Left lung (tissue), 4 donors: ENCODE measurements at regions not wholly inside any gene's neighbourhood (a gene's known extent, or its start where the extent isn't known, plus 50 kb on each side); places are given as distances from the start of the nearest gene placed in this dataset.

Experiments used
- ATAC-seq: fragments of 200-7000 bp; cut with Tn5 transposase; one replicate; pipeline ENCODE4 v1.9.1; 2020; ENCODE audit warnings: moderate library complexity
- DNase-seq, 4 donors: peaks; one replicate each; pipeline ENCODE4 v3.0.0-alpha.2; 2013 to 2020
- H3K27ac ChIP-seq, 2 donors: fragments of 200-600 bp; sonication (generic) in 1 of 2; one replicate each; pipeline versions ENCODE4 v1.5.0 to v1.8.0; 2020 to 2021
- H3K27me3 ChIP-seq, 2 donors: fragments of 200-600 bp; sonication (generic) in 1 of 2; one replicate each; pipeline versions ENCODE4 v1.5.0 to v1.8.0; 2020 to 2021
- H3K36me3 ChIP-seq, 2 donors: fragments of 200-600 bp; sonication (generic) in 1 of 2; one replicate each; pipeline versions ENCODE4 v1.5.0 to v1.8.0; 2020 to 2021
- H3K4me1 ChIP-seq, 2 donors: fragments of 200-600 bp; one replicate each; pipeline ENCODE4 v1.8.0; 2021
- H3K4me3 ChIP-seq, 2 donors: fragments of 200-600 bp; sonication (generic) in 1 of 2; one replicate each; pipeline versions ENCODE4 v1.5.0 to v1.8.0; 2020 to 2021; ENCODE audit warnings: mild to moderate bottlenecking in 1 of 2
- H3K9me3 ChIP-seq, 2 donors: fragments of 200-600 bp; sonication (generic) in 1 of 2; one replicate each; pipeline versions ENCODE4 v1.5.0 to v1.8.0; 2020 to 2021
- intact Hi-C, 2 donors: fragments of 100-400 bp; cut with DNase I; formaldehyde crosslinking; loops; one replicate each; pipeline versions ENCODE4 v1.11.2 to v1.14.2; 2022
- TF ChIP-seq, protein P1 (sequence below), 2 donors: fragments of 200-600 bp; sonication (generic) in 1 of 2; IDR thresholded peaks; one replicate each; pipeline versions ENCODE4 v1.5.0 to v1.8.0; 2021; ENCODE audit warnings: antibody characterized with exemption in 2 of 2
- donor health status: DM: no; HTN: yes; CAD: no.
- donor health status: DM: no; HTN: no; CAD: no.

DNA sequence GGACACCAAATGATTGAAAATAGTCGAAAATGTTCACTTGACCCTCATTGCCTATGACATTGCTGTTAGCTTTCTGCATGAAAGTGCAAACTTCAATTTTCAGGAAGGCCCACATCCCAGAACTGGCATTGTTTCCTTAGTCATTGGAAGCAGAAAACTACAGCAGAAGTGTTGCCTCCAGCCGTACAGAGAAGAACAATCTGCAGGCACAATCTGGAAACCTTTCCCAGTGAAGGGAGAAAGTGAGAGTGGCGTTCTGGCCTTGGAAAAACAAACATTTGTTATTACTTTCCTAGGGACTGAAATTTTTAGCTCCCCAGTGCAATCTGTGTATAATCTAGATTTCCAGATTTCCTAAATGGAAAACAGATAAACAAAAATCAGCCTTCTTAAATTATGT, 529.5 kb upstream of the RBFOX1 start:
- H3K36me3 ChIP-seq: no peaks in the 10 kb centered on the region
- ATAC-seq: no peak
- DNase-seq: peak in 1 of 4 donors; percentile 3
- TF ChIP-seq, protein P1, sequence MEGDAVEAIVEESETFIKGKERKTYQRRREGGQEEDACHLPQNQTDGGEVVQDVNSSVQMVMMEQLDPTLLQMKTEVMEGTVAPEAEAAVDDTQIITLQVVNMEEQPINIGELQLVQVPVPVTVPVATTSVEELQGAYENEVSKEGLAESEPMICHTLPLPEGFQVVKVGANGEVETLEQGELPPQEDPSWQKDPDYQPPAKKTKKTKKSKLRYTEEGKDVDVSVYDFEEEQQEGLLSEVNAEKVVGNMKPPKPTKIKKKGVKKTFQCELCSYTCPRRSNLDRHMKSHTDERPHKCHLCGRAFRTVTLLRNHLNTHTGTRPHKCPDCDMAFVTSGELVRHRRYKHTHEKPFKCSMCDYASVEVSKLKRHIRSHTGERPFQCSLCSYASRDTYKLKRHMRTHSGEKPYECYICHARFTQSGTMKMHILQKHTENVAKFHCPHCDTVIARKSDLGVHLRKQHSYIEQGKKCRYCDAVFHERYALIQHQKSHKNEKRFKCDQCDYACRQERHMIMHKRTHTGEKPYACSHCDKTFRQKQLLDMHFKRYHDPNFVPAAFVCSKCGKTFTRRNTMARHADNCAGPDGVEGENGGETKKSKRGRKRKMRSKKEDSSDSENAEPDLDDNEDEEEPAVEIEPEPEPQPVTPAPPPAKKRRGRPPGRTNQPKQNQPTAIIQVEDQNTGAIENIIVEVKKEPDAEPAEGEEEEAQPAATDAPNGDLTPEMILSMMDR (IDR thresholded peaks at IDR 0.05): no peak
- no peaks in the 10 kb centered on the region for H3K4me1 ChIP-seq
- no peak overlapping the region for H3K27ac ChIP-seq
- no peak overlapping the region for H3K4me3 ChIP-seq
- peaks cover 0 to 2% of the 10 kb centered on the region in 2 donors for H3K9me3 ChIP-seq
- intact Hi-C loops: no loop called here
- no peaks in the 10 kb centered on the region for H3K27me3 ChIP-seq

GRCh38 chr16:6797223-6797622, 535.4 kb upstream of the RBFOX1 start:
- Histone ChIP-seq H3K27ac (no peak overlapping the region), H3K36me3 (no peaks in the 10 kb centered on the region), H3K4me1 (no peaks in the 10 kb centered on the region), H3K27me3 (no peaks in the 10 kb centered on the region), H3K9me3 (peaks cover 0 to 1% of the 10 kb centered on the region in 2 donors), H3K4me3 (no peak overlapping the region)
- intact Hi-C loops: no loop called here
- no peak for DNase-seq
- no peak for ATAC-seq
- TF ChIP-seq, protein P1 (IDR thresholded peaks at IDR 0.05): no peak

DNA sequence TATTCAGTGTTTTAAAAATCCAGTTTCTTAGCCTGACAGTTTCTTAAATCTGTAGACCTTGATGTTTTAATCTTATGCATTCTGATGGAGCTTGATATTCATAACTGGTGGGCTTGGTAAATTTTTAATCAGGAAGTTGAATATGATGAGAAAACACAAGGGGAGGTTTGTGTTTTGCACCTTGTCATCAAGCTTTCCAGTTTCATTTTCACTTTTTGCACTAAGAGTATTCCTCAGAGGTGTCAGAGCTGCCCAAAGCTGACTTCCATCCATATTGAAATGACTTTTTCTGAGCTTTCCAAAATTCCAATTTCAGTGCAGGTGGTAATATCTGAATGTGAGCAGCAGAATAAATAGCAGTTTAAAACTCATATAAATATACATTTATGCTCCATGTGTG, 555.0 kb upstream of the RBFOX1 start:
- Histone ChIP-seq H3K27ac (no peak overlapping the region), H3K4me3 (no peak overlapping the region), H3K4me1 (no peaks in the 10 kb centered on the region), H3K9me3 (peaks cover 0 to 1% of the 10 kb centered on the region in 2 donors), H3K36me3 (no peaks in the 10 kb centered on the region), H3K27me3 (no peaks in the 10 kb centered on the region)
- DNase-seq (no peak), ATAC-seq (no peak)
- intact Hi-C loops: no loop called here
- TF ChIP-seq, protein P1 (IDR thresholded peaks at IDR 0.05): no peak

- Histone ChIP-seq H3K9me3 (no peaks in the 10 kb centered on the region), H3K27ac (no peak overlapping the region), H3K4me1 (no peaks in the 10 kb centered on the region), H3K27me3 (no peaks in the 10 kb centered on the region), H3K4me3 (no peak overlapping the region), H3K36me3 (no peaks in the 10 kb centered on the region)
- ATAC-seq (no peak), DNase-seq (no peak)
- TF ChIP-seq, protein P1 (IDR thresholded peaks at IDR 0.05): no peak
- intact Hi-C loops: no loop called here
Measured at GRCh38 chr16:6775712-6776111, 556.9 kb upstream of the RBFOX1 start.

GRCh38 chr16:6771956-6772355, 560.7 kb upstream of the RBFOX1 start:
- no peaks in the 10 kb centered on the region for H3K4me1 ChIP-seq
- H3K4me3 ChIP-seq: no peak overlapping the region
- no peak for ATAC-seq
- no peak for DNase-seq
- intact Hi-C loops: no loop called here
- H3K27me3 ChIP-seq: no peaks in the 10 kb centered on the region
- H3K9me3 ChIP-seq: no peaks in the 10 kb centered on the region
- TF ChIP-seq, protein P1 (IDR thresholded peaks at IDR 0.05): no peak
- no peak overlapping the region for H3K27ac ChIP-seq
- no peaks in the 10 kb centered on the region for H3K36me3 ChIP-seq
